NCI-H146 treated with DMSO at 0.1 percent for 48 hours (cell line): ENCODE measurements at regions not wholly inside any gene's neighbourhood (a gene's known extent, or its start where the extent isn't known, plus 50 kb on each side); places are given as distances from the start of the nearest gene placed in this dataset.
"Not testable (repeated sequence)": the region's sequence is repeated elsewhere in the genome, so short reads cannot be mapped to it uniquely, and the experiment has no call there.

ENCODE experiments used
- DNase-seq: peaks from one replicate; lab custom pipeline; 2025; ENCODE audit not compliant: unreplicated experiment; lab: John Stamatoyannopoulos, UW

GRCh38 chr4:110837896-110838450 is 215.1 kb upstream of the PITX2 start:
- DNase-seq: no peak

DNA sequence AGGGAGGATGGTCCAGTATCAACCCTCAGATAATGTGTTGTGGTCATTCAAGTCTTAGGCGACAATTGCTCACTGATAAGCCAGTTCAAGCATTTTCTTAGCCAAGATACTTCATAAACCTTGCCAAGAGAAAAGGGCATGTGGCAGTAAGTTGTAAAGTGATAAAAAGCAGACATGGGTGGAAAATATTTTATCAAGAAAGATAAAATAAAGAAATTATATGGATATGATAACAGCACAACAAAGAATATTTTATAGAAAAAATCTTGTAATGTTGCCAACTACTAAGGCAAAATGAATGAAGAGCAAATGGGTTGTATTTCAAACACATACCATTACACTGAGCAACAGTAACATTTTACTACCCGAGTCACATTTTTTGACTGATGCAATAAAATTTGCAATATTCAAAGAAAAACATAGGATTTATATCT is 217.4 kb upstream of the PITX2 start:
- no peak for DNase-seq

DNA sequence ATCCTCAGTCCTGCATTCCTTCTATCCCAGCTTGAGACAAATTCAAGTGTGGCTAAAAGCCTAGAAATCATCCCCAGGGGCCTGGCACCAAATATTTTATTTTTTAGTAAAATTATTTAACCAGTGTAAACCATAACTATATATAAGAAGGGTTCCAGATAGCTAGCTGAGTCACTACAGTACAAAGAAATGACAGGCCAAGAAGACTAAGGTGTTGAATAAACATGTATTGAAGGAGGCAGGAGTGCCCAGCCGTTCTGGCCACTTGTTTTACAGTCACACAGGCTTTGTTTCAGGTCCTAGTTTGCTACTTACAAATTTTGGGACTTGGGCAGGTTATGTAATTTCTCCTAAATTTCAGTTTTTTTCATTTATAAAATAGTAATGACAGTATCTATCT is 225.9 kb upstream of the PITX2 start:
- no peak for DNase-seq

DNA sequence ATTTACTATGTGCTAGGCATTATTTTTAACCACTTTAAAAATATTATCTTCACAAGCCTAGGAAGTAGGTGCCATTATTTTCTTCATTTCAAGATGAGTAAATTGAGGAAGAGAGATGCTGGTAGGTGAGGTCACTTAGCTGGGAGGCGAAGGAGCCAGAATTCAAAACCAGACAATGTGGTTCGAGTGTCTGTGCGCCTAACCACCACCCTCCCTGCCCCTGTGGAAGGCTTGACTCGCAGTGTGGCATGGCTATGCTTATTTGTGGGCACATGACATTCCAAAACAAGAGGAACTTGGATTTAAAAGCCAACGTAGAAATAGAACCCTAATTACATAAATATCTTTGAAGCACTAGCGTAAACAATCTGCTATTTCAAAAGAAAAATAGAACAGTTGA is 226.6 kb upstream of the PITX2 start:
- no peak for DNase-seq

- no peak for DNase-seq
These were observed 227.9 kb upstream of the PITX2 start for GRCh38 chr4:110850461-110851442.

GRCh38 chr4:110851989-110852388 is 229.1 kb upstream of the PITX2 start:
- no peak for DNase-seq

- no peak for DNase-seq
These were observed 229.9 kb upstream of the PITX2 start for GRCh38 chr4:110852793-110853192.

DNA sequence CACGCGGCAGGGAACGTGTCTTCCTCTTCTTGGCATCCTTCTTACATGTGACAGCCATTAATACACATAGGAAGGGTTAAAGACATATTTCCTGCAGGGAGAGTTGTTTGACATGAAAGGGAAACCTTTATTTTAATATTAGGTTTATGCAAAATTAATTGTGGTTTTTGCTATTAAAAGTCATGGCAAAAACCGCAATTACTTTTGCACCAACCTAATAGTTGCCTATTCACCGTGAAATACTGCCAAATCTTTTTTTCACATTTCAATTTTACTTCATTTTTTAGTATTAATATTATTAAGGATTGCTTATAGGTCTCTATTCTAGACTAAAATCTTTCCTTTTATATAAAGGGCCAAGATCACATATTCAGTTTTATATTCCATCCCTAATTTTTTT is 230.4 kb upstream of the PITX2 start:
- DNase-seq: no peak

- DNase-seq: no peak
These were observed 231.3 kb upstream of the PITX2 start for GRCh38 chr4:110854021-110854678.

GRCh38 chr4:110860125-110860524 is 237.2 kb upstream of the PITX2 start:
- no peak for DNase-seq

DNA sequence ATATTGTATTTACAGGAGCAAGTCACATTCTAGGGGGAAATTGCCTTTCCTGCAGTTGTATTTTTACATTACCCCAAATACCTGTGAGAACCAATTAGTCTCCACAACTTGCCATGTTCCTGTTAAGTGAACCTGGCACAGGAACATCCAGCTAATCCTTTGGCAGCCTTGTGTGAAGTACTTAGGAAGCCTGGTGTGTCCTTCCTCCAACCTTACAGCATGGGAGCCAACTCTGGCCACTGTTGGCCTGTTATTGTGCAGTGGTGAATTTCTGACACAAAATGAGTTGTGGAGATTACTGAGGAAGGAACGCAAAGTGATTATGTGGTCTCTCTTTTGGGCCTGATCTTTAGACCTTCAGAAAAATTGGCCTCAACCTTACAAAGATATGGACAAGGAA is 238.0 kb upstream of the PITX2 start:
- no peak for DNase-seq

- DNase-seq: no peak
These were observed 242.9 kb upstream of the PITX2 start for GRCh38 chr4:110865611-110866259.

DNA sequence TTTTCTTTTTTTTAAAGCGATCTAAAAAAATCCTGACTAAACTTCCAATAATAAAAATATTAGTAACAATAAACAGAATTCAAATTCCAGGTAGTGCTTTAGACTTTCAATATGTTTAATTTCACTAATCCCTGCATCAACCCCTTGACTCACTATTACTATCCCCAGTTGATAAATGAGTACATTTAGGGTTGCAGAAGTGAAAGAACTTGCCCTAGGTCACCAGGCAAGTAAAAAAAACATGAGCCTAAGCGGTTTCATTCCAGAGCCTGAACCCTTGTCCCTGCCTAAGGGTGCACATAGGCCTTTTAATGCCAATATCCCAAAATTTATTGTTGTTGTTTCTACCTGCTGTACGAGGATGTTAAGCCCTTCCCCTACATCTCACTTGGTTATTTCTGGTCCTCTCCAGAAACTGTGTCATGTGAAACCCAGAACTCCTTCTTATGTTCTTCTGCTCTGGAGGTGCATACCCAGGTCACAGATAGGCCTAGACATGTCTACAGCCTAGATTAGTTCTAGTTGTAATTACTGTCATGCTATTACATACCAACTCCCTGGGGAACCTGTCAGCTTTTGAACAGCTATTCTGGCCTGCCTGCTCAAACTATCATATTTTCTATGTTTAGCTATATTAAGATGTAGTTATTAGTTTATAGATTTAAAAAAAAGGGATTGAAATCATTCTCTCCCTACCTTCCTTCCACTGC is 244.5 kb upstream of the PITX2 start:
- no peak for DNase-seq

- no peak for DNase-seq
These were observed 245.3 kb upstream of the PITX2 start for GRCh38 chr4:110867981-110868720.

GRCh38 chr4:110869114-110869513 is 246.2 kb upstream of the PITX2 start:
- no peak for DNase-seq

- DNase-seq: no peak
These were observed 247.1 kb upstream of the PITX2 start for GRCh38 chr4:110869862-110870572.

- DNase-seq: not testable (repeated sequence)
These were observed 253.3 kb upstream of the PITX2 start for GRCh38 chr4:110876214-110876613.

DNA sequence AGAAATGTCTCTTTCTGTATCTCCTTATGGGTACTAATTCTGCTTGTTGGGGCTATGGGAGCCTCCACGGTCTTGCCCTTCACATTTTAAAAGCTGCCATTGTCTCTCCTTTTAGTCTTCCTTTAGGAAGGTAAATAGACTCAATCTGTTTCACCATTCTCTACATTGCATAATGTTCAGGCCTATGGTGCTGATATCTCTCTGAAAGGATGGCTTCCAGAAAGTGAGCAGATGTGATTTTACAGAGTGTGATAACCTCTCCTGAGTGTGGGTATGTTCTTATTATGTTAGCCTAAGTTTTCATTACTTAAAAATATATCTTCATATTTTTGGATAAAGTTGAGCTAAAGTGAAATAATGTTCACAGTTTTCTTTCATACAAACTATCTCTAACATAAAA is 254.0 kb upstream of the PITX2 start:
- DNase-seq: no peak

- no peak for DNase-seq
These were observed 255.0 kb upstream of the PITX2 start for GRCh38 chr4:110877778-110878370.
